Activated CD4-positive, alpha-beta T cell treated with anti-CD3 and anti-CD28 coated beads, Interleukin-2, Interleukin-6, amounts not matched to agents 100 ng/mL and 50 ng/mL, durations not matched to agents 16 hours and 8 hours (primary cell): ENCODE measurements at regions not wholly inside any gene's neighbourhood (a gene's known extent, or its start where the extent isn't known, plus 50 kb on each side); places are given as distances from the start of the nearest gene placed in this dataset.
"Not testable (repeated sequence)": the region's sequence is repeated elsewhere in the genome, so short reads cannot be mapped to it uniquely, and the experiment has no call there.

ENCODE experiments used
- DNase-seq: peaks from one replicate; pipeline ENCODE4 v3.0.0-alpha.2; 2020

DNA sequence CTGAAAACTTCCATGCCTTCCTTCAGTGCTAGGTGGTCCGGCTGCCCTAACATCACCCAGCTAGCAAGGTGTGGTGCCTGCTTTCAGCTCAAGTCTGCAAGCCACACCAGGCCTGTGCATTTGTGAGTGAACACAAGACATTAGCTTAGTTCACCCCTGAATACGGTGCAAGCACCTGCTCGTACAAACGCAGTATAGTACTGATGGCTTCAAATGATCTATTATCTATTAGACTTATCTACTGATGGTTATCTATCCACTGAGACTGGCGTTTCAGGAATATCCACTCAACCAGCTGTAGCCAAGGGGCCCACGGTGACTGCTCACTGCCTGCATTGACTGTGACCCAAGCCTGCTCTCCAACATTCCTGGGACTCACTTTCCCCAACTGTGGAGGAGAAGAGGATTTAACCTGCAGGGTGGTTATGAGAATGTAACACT is 155.9 kb downstream of the SHOX start:
- DNase-seq: no peak

DNA sequence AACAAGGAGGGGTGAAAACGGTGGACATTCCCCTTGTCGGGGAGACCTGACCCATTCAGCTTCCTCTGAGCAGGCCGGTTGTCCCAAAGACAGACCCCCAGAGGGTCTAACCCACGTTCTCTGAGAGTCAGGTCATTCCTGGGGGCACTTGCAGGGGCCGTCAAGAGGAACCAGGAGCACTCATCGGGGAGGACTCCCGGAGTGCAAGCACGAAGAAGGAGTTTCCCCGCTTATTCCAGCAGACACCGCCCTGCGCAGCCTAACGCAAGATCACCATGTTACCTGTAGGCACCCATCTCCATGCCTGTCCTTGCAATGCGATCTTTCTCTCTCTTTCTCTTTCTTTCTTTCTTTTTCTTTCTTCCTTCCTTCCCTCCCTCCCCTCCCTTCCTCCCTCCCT is 154.2 kb downstream of the SHOX start:
- DNase-seq: no peak

DNA sequence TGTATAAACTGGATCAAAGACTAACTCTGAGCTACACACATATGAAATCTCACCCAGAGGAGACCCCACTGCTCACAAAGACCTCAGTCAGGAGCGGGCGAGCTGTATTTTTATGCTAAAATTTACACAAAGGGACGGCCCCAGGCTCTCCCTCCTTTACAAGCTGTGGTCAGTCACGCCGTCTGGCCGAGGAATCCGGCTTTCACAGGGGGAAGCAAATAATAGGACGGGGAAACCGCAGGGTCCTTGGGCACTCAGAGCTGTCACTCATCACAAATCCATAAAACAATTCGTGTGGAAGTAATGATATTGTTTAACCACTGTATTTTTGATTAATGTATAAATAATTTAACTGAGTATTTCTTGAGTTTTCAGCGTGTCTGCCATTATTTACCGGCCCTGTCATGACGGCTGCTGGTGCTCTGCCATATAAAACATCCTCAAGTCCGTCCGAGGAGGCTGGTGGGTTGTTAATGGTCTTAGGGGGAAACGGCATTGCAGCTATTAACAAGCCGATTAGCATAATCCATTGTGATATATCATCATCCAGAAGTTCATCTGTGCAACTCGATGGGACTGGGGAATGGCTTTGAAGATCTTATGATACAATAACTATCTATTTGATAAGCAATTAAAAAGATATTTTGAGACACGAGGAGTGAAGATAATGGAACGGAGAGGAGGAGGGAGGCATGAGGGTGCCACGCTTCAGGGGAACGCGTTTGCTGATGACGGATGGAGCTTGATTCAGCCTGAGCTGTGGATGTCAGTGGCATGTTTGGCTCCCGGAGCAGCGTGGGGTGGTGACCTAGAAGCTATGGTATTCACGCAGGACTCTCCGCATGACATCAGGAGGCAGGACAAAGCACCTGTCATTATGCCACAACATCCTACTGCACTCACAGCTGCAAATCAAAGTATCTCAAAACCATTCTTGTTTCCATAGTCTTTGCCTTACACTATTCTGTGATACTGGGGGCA is 150.9 kb downstream of the SHOX start:
- DNase-seq: no peak

DNA sequence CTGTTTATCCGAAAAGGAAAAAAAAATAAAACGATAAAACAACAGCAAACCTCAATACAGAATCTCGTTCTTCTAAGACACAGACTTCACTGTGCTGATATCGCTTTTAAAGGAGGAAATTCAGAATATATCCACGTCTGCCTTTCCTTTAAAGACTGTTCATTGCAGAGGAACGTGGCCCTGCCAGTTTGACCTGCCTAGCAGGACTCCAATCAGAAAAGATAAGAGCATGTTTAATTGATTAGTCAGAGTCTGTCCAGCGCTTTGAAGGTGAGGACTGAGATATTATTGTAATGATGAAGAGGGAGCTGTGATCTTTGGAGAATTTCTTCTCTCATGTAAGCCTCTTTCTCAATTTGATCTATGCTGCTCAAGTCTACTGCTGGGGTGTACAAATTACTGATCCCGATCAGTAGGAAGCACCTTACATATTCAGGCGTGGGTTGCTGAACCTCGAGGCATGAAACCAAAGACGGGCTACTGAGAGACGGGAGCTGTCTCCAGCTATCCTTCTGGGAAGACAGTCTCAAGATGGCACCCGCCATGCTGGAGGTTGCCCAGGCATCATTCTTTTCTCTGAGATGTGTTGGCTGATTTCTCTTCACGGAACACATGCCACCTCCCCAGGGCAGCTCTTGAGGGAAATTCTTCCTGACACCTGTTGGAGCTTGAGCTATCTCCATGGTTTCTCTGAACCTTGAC is 146.1 kb downstream of the SHOX start:
- DNase-seq: no peak

DNA sequence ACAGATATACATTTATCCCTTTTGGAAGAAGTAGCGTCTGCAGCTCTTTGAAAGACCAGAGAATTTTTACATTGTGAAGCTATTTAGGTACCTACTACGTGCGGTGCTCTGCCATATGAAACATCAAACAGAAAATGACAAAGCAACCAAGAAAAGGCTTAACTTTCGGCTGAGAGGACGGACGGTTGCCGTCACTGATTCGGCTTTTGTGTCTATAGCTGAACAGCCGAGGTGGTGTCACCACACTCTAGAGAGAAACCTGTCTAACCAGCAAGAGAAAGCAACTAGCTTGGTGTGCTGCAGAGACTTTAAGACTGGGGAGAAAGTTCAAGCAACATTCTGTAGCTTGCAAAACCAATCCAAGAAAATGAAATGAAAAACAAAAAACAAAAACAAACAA is 145.5 kb downstream of the SHOX start:
- DNase-seq: no peak

DNA sequence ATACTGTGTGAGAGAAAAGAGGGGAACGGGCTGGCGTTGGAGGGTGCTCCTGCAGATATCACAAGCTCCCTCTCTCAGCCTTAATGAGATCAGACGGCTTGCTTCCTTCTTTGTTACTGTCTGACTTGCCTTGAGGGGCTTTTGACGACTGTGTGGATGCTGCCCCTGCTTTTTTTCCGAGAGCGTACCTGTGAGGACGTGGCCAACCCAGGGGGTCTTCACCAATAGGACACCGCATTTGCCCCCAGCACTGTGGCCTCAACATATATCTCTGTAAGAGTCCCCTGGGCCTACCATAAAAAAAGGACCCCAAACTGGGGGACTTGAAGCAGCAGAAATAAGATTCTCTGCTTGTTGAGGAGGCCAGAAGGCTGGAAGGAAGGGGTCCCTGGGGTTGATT is 143.9 kb downstream of the SHOX start:
- DNase-seq: no peak

DNA sequence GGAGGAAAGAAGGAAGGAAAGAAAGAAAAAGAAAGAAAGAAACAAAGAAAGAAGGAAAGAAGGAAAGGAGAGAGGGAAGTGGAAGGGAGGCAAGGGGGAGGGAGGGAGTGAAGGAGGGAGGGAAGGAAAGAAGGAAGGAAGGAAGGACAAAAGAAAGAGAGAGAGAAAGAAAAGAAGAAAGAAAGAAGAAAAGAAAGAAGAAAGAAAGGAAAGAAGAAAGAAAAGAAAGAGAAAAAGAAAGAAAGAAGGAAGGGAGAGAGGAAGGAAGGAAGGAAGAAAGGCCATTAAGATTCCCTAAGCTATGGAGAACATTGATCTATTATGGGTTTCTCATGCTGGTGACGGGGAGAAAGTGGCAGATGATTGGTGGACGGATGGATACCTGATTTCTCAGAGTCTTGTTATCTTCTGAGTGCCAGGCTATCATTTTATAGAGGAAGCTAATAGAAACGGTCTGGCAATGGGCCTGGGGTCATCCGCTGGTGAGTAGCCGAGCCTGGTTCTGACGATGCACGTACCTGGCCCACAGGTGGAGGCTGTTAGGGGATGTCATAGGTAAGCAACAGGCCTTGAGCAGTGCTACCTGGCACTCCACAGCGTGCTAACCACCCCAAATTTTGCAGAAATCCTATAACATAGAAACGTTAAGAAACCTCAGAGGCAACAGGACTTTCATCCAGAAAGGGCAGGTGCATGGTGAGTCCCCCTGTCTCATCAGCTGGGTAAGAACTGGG is 142.9 kb downstream of the SHOX start:
- DNase-seq: no peak

DNA sequence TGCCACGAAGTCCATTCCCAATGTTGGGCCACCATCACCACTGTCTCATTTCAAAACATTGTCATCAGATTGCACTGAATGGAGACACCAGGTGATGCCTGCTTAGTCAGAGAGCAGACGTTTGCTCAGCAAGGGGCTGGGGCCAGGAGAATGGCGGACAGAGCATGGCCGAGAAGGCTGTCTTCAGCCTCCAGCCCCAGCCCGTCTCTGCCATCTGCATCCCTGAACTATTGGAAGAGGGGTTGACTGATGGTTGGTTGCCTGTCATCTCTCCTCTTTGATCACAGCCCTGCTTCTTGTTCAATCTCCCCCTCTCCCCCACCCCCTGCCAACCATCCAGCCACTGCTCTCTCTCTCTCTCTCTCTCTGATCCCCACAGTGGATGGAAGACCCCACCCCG is 140.9 kb downstream of the SHOX start:
- no peak for DNase-seq

DNA sequence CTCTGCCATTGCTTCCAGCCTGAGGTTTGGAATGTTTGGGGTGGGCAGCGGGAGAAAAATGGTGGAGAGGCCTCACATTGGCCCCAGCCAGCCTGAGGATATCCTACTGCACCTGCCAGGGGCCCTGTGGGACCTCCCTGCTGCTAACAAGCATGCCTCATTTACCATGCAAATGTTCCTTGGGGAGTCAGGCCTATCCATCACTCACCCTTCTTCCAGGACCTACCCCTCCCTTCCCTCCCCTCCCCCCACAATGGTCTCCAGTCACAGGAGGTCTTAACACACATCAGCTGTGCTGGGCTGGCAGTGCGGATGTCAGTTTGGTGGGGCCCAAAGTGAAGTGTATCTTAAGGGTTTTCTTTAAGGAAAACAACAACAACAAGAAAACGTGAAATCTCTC is 139.2 kb downstream of the SHOX start:
- no peak for DNase-seq

DNA sequence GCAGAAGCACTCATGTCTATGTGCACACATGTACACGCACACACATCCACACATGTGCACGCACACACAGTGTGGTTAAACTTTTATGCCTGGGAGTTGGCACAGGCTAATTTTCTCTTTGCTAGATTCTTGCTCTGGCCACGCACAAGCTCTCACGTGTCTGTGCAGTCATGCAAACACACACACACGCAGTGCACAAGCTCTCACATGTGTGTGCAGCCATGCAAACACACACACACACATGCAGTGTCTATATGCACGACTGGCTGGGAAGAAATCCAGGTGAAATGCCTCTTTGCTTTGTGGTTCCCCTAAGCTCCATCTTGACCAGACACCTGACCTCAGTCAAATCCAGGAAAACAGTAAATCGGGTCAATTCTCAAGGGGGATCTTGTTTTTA is 138.0 kb downstream of the SHOX start:
- DNase-seq: no peak

DNA sequence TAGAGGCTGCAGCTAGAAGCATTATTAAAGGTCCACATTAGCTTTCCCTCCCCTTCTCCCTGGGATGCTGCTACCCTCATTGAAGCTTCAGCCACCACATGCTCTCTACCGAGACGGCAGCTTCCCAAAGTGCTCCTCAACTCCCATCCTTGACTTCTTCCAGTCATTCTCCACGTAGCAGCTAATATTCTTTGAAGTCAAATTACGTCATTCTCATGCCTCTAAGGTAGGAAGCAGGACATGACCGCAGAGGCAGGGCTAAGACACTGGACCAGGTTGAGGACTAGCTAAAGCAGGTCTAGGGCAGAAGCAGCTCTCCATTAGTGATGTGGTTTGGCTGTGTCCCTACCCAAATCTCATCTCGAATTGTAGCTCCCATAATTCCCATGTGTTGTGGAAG is 128.3 kb downstream of the SHOX start:
- no peak for DNase-seq

DNA sequence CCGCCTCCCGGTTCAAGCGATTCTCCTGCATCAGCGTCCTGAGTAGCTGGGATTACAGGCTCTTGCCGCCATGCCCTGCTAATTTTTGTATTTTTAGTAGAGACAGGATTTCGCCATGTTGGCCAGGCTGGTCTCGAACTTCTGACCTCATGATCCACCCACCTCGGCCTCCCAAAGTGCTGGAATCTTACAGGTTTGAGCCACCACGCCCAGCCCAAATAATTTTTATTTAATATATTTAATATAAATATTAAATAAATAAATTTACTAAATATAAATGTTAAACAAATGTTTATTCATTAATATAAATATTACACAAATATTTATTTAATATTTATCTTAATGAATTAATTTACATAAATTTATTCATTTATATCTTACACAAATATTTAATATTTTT is 120.2 kb downstream of the SHOX start:
- DNase-seq: no peak

DNA sequence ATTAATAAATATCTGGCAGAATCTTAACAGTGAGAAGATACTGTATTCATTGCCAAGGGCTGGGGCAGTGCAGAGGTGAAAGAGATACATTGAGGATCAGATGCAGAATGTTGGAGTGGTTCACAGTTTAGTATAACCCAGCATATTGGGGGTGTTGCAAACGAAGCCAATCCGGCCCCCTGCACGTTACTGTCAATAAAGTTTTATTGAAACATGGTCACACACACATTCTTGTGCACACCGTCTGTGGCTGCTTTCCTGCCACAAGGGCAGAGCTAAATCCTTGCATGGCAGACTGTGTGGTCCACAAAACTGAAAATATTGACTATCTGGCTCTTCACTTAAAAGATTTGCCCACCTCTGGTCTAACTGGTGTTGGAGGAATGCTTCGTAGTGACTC is 119.7 kb downstream of the SHOX start:
- no peak for DNase-seq

DNA sequence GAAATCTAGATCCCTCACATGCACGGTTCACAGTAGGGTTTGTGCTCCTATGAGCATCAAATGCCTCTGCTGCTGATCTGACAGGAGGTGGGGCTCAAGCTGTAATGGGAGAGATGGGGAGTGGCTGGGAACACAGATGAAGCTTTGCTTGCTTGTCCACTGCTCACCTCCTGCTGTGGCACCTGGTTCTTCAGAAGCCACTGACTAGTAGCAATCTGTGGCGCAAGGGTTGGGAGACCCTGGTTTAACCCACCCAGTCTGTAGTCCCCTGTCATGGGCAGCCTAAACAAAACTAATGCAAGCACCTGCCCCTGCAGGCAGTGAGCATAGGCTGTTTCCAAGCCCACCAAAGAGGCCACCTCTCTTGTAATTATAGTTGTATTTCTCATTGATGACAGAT is 116.6 kb downstream of the SHOX start:
- DNase-seq: no peak

DNA sequence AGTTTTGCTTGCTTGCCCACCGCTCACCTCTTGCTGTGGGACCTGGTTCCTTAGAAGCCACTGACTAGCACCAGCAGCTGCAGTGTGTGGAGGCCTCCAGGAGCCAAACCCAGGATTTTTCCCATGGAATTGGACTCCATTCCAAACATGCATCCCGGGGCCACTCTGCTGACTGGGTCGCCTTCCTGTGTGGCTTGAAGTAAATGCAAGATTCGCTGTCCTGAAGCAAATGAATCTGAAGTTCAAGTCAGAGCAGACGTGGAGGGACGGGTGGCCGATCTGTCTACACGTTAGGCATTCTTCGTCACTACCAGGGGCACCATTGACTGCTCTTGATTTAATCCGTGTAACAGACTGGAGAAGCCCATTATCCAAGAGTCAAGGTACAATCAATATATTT is 109.0 kb downstream of the SHOX start:
- no peak for DNase-seq

DNA sequence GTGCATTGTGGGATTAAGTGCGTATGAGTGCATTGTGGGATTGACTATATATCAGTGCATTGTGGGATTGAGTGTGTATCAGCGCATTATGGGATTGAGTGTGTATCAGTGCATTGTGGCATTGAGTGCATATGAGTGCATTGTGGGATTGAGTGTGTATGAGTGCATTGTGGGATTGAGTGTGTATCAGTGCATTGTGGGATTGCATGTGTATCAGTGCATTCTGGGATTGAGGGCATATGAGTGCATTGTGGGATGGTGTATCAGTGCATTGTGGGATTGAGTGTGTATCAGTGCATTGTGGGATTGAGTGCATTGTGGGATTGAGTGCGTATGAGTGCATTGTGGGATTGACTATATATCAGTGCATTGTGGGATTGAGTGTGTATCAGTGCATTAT is 106.4 kb downstream of the SHOX start:
- not testable (repeated sequence) for DNase-seq

DNA sequence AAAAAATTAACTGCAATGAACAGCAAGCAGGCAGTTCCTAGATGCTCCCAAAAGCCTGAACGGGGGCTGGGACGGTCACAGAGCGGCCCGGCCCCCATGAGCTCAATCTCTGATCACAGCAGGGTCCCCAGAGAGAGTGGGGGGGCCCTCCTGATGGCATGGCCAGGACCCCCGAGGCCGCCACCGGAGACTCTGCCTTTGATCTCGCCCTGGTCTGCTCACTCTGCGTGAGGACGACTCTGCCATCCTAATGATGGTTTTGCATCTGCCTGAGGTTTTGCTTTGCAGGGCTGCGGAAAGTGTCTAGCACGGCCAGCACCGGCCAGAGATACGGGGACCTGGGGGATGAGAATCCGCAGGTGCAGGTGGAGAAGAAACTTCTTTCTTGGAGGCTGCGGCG is 103.8 kb downstream of the SHOX start:
- DNase-seq: no peak

DNA sequence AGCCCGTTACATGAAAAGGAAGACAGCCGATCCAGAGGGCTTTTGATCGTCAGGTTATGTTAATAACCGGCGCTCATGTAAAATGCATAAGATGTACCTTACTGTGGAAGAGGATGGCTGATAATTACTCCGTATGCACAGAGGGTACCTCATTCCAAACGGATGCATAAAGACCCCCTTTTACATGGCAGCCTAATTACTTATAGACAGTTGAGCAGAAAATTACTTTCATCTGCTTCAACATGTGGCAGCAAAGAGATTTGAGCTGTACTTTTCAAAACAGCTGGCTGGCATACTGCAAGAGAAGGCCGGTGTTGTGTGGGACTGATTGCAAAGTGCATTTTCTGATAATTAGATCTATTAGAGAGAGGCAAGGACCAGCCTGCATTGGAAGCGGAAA is 103.4 kb downstream of the SHOX start:
- no peak for DNase-seq

DNA sequence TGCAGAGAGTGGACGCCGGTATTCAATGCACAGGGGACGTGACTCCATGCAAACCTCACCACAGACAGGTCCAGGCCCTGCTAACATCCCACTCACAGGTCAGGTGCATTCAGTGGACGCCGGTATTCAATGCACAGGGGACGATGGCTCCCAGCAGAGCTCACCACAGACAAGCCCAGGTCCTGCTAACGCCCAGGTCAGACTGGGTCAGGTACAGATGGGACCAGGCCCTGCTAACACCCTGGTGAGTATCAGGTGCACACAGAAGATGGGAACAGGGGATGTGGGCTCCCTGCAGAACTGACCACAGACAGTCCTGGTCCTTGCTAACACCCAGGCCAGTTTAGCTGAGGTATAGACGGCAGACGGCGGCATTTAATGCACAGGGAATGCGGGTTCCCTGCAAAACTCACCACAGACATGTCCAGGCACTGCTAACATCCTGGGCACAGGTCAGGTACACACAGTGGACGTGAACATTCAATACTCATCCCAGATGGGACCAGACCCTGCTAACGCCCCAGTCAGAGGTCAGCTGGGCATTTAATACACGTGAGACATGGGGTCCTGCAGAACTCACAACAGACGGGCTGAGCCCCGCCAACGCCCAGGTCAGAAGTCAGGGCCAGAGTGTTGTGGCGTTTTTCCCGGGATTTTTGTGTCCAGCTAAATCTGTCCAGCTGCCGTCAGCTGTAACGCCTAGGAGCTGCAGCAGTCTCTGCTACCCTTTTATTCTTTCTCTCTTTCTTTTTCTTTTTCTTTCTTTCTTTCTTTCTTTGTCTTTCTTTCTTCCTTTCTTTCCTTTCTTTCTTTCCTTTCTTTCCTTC is 99.2 kb downstream of the SHOX start:
- DNase-seq: no peak

DNA sequence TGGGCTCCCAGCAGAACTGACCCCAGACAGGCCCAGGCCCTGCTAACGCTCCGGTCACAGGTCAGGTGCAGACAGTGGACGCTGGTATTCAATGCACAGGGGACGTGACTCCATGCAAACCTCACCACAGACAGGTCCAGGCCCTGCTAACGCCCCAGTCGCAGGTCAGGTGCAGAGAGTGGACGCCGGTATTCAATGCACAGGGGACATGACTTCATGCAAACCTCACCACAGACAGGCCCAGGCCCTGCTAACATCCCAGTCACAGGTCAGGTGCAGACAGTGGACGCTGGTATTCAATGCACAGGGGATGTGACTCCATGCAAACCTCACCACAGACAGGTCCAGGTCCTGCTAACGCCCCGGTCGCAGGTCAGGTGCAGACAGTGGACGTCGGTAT is 98.5 kb downstream of the SHOX start:
- DNase-seq: not testable (repeated sequence)

DNA sequence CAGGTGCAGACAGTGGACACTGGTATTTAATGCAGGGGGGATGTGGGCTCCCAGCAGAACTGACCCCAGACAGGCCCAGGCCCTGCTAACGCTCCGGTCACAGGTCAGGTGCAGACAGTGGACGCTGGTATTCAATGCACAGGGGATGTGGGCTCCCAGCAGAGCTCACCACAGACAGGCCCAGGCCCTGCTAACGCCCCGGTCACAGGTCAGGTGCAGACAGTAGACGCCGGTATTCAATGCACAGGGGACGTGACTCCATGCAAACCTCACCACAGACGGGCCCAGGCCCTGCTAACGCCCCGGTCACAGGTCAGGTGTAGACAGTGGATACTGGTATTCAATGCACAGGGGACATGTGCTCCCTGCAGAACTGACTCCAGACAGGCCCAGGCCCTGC is 98.0 kb downstream of the SHOX start:
- DNase-seq: not testable (repeated sequence)

DNA sequence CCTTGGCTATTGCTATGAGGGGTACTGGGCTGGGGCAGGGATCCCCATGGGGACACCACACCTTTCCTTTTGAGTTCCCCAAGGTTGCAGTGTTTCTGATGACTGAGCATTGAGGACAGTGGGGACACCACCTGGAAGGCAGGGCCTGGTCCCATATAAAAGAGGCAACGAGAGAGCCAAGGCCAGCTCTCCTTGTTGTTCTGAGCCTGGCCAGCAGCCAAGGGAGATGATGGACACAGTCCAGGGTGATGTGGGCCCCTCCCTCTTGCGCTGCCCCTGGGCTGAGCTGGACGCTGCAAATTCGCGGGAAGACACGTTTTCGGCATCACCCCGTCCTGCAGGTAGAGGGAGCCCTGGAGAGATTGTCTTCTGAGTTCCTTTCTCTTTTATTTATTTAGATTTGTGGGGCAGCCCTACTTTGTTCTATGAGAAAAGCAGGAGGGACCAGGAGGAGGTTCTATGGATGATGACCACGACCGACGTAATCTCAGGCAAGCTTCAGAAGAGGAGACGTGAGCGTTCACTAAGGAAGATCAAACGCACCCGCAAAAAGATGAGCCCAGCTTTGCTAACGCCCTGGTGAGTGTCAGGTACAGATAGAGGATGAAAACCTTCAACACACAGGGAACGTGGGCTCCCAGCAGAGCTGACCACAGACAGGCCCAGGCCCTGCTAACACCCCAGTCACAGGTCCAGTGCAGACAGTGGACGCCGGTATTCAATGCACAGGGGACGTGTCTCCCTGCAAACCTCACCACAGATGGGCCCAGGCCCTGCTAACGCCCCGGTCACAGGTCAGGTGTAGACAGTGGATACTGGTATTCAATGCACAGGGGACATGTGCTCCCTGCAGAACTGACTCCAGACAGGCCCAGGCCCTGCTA is 97.4 kb downstream of the SHOX start:
- DNase-seq: no peak
